ENCODE measurements at regions not wholly inside any gene's neighbourhood (a gene's known extent, or its start where the extent isn't known, plus 50 kb on each side); places are given as distances from the start of the nearest gene placed in this dataset.

DNA sequence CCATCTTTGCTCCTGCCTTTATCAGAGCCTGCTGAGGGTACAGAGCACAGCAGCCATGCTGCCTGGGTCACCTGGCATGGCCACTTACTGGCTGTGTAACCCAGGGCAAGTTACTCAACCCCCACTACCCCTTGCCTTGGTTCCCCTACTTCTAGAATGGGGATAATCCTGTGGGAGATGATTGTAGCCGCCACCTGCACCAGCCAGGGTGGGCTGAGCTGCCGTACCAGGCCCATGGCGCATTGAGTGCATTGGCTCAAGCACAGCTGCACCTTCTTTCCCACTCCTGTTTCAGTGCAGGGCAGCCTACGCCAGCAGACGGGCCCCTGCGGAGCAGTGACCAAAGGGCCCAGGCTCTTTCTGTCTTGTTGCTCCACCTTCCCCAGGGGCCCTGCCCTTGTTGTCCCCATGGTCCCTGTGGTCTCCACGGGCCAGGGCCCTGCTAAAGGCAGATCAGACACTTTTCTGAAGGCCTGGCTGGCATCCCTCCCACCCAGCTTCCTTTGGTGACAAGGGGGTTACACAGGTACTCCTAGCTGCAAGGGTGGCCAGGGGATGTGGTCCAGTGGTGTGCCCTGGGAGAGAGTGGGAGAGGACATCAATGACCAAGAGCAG, 159.4 kb upstream of the MLN start:
- 82 to 90% methylated on average over 7 of the region's 7 CpGs for WGBS, 2 donors
- H3K4me1 ChIP-seq, result no peaks in the 10 kb centered on the region
- ATAC-seq (no peak), FAIRE-seq (no peak), DNase-seq (no peak)
- H3K9me3 ChIP-seq, result no peaks in the 10 kb centered on the region
- intact Hi-C loops (cut with DNase I), result no loop called here
- TF ChIP-seq, protein P1, sequence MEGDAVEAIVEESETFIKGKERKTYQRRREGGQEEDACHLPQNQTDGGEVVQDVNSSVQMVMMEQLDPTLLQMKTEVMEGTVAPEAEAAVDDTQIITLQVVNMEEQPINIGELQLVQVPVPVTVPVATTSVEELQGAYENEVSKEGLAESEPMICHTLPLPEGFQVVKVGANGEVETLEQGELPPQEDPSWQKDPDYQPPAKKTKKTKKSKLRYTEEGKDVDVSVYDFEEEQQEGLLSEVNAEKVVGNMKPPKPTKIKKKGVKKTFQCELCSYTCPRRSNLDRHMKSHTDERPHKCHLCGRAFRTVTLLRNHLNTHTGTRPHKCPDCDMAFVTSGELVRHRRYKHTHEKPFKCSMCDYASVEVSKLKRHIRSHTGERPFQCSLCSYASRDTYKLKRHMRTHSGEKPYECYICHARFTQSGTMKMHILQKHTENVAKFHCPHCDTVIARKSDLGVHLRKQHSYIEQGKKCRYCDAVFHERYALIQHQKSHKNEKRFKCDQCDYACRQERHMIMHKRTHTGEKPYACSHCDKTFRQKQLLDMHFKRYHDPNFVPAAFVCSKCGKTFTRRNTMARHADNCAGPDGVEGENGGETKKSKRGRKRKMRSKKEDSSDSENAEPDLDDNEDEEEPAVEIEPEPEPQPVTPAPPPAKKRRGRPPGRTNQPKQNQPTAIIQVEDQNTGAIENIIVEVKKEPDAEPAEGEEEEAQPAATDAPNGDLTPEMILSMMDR (IDR thresholded peaks at IDR 0.05), result no peak
- no peak overlapping the region for H3K27ac ChIP-seq
- H3K36me3 ChIP-seq, result no peaks in the 10 kb centered on the region
- H3K4me3 ChIP-seq, result no peak overlapping the region
- H3K27me3 ChIP-seq, result no peaks in the 10 kb centered on the region

DNA sequence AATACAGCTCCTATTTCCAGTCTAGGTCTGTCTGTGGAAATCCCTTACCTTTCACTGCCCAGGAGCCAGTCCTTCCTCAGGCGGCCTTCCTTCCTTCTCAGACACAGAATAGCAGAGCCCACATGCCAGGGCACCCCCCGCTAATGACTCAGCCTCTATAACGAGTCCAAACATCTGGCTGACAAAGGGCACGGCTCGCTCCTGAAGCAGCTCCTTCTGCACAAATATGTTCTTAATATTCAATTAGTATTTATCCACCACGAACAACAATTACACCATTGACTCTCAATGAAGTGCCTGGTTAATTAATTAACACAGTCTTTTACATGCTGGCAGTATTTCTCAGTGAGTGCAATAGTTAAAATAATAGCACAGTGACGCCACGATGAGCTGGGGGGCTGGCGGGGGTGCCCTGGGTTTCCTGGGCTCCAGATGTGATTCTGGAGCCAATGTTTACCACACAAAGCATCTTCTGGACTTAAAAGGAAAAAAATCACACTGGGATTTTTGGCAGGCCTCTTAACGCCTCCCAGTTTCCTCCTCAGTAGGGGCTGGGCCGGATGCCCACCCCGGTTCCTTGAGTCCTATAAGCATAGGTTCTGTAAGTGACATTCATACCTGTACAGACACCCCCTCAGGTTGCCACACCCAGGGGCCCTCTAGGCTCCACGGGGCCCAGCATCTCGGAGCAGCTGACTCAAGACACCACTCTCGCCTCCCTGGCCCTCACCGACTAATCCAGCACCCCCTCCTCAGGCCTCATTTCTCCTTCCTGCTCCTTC, 158.6 kb upstream of the MLN start:
- Histone ChIP-seq H3K9me3 (no peaks in the 10 kb centered on the region), H3K36me3 (no peaks in the 10 kb centered on the region), H3K4me3 (no peak overlapping the region), H3K4me1 (no peaks in the 10 kb centered on the region), H3K27ac (no peak overlapping the region), H3K27me3 (no peaks in the 10 kb centered on the region)
- 69 to 78% methylated on average over 16 of the region's 16 CpGs for WGBS, 2 donors
- no peak for FAIRE-seq
- intact Hi-C loops (cut with DNase I), result no loop called here
- DNase-seq, result no peak
- no peak for ATAC-seq
- TF ChIP-seq, protein P1 (IDR thresholded peaks at IDR 0.05), result no peak

DNA sequence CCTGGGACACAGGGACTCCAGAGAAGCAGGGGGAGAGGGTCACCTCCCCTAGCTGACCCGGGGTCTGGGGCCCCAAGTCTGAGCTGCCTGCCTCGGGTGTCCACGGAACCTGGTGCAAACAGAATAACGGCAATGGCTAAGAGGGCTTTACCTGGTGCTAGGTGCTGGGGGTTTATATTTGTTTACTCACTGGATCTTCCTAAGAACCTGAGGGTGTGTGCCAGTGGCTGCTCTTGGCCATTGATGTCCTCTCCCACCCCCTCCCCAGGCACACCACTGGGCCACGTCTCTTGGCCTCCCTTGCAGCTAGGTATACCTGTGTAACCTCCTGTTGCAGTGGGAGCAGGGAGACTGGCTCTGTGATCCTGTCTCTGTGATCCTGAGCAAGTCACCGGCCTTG, 157.9 kb upstream of the MLN start:
- no peak overlapping the region for H3K4me3 ChIP-seq
- FAIRE-seq, result no peak
- TF ChIP-seq, protein P1 (IDR thresholded peaks at IDR 0.05), result no peak
- no peaks in the 10 kb centered on the region for H3K36me3 ChIP-seq
- H3K27me3 ChIP-seq, result no peaks in the 10 kb centered on the region
- intact Hi-C loops (cut with DNase I), result no loop called here
- DNase-seq, result no peak
- no peak for ATAC-seq
- 84 to 86% methylated on average over 6 of the region's 6 CpGs for WGBS, 2 donors
- no peaks in the 10 kb centered on the region for H3K4me1 ChIP-seq
- no peaks in the 10 kb centered on the region for H3K9me3 ChIP-seq
- H3K27ac ChIP-seq, result no peak overlapping the region

- no peaks in the 10 kb centered on the region for H3K4me1 ChIP-seq
- ATAC-seq, result no peak
- DNase-seq, result no peak
- intact Hi-C loops (cut with DNase I), result no loop called here
- H3K4me3 ChIP-seq, result no peak overlapping the region
- TF ChIP-seq, protein P1 (IDR thresholded peaks at IDR 0.05), result no peak
- FAIRE-seq, result no peak
- no peaks in the 10 kb centered on the region for H3K36me3 ChIP-seq
- WGBS, 2 donors, result 84 to 88% methylated on average over 22 of the region's 22 CpGs
- H3K27me3 ChIP-seq, result no peaks in the 10 kb centered on the region
- H3K27ac ChIP-seq, result no peak overlapping the region
- H3K9me3 ChIP-seq, result no peaks in the 10 kb centered on the region
These were observed 156.8 kb upstream of the MLN start for GRCh38 chr6:33960345-33961313.

Data from pancreas (tissue), 10 donors.